LNCAP (cell line): ENCODE measurements at regions not wholly inside any gene's neighbourhood (a gene's known extent, or its start where the extent isn't known, plus 50 kb on each side); places are given as distances from the start of the nearest gene placed in this dataset.

Experiments
- CTCF ChIP-seq: fragments of 450-650 bp; IDR thresholded peaks from 2 replicates; pipeline ENCODE4 v1.5.1; 2017; ENCODE audit warnings: mild to moderate bottlenecking

DNA sequence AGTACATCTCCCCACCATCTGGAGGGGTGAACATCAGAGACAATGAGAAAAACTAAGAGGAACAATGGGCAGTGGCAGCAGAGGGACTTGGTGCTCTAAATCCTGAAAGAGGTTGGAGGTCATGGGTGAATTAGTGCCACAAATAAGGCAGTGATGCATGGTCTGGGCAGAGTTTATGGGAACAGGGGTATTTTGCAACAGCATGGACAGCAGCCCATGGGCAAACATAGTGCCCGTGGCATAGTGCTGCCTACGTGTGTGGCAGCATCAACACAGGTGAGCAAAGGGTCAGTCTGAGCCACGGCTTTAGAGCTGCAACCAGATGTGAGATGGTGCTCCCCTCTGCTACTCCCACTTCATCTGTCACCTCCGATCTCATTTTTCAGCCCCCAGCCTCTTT, 459.1 kb upstream of the CITED2 start:
- TF ChIP-seq CTCF = no peak

- no peak for TF ChIP-seq CTCF
Observed at GRCh38 chr6:139832493-139833305, 458.3 kb upstream of the CITED2 start.

- TF ChIP-seq CTCF = no peak
Observed at GRCh38 chr6:139829576-139829975, 455.1 kb upstream of the CITED2 start.

DNA sequence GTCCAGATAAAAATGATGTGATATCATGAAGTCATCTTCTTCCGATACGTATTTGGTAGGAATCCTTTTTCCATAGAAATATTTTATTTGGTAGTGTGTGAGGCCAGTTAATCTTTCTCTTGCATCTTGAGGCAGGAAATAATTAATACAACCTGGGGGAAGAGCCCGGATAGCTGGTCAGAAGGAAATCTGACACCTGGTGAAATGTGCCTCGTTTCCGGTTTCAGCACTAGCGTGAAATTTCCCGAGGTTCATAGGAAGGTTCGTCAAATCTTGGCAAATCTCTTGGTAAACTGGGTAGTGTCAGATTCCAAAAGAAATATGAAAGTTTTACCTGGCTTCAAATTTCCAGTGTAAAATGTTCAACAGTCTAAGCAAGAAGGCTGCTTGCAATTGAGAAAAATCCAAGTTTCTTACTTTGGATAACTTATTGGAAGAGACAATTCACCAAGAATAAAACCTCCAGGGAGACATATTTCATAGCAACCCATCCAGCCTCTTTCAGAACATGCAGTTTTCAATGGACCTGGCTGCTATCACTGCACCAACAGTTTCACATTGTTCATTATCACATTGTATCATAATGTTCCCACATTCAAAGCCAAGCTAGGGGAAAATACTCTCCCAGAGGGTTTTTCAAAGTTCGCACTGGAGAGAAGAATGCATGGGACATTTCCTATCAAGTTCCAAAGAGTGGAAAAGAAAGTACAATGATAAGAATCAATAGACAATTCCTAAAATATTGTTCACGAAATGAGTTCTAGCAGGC, 454.5 kb upstream of the CITED2 start:
- TF ChIP-seq CTCF = no peak

GRCh38 chr6:139825935-139826374, 451.5 kb upstream of the CITED2 start:
- no peak for TF ChIP-seq CTCF

GRCh38 chr6:139824864-139825263, 450.4 kb upstream of the CITED2 start:
- TF ChIP-seq CTCF = no peak

DNA sequence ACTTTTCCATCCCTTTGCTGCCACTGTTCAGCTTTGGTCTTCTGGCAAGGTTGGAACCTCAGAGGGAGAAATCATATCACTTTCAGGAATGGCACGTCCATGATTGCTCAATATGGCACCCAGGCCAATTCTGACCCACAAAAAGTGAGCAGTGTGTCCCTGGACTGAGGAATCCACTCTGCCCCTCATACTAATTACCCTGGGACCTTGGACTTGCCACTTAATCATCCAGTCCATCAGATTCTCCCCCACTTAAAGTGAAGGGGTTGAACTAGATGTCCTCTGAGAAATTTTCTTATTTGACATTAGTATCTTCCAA, 449.3 kb upstream of the CITED2 start:
- TF ChIP-seq CTCF = no peak
